GM23338 (cell line): ENCODE measurements at regions not wholly inside any gene's neighbourhood (a gene's known extent, or its start where the extent isn't known, plus 50 kb on each side); places are given as distances from the start of the nearest gene placed in this dataset.

Experiments
- ATAC-seq: fragments of 200-7000 bp; cut with Tn5 transposase; 3 replicates; pipeline ENCODE4 v1.9.1; 2020
- DNase-seq: peaks from one replicate; pipeline ENCODE4 v3.0.0-alpha.2; 2015; ENCODE audit warnings: low spot score
- H2AFZ ChIP-seq: fragments of 200-600 bp; sonication (generic); 2 replicates; pipeline ENCODE4 v1.8.0; 2016; ENCODE audit warnings: antibody characterized with exemption, mild to moderate bottlenecking, moderate library complexity
- H3F3A ChIP-seq: fragments of 200-600 bp; sonication (generic); replicated peaks from 2 replicates; pipeline ENCODE4 v1.8.0; 2017; ENCODE audit warnings: antibody characterized with exemption, mixed run types, low read depth
- H3K27ac ChIP-seq: fragments of 200-600 bp; sonication (generic); 2 replicates; pipeline ENCODE4 v1.6.1; 2016; ENCODE audit warnings: low read depth
- H3K27me3 ChIP-seq: fragments of 200-600 bp; sonication (generic); 2 replicates; pipeline ENCODE4 v1.8.0; 2016; ENCODE audit warnings: mild to moderate bottlenecking, mixed run types, moderate library complexity; ENCODE audit not compliant: insufficient read depth
- H3K36me3 ChIP-seq: fragments of 200-600 bp; sonication (generic); 2 replicates; pipeline ENCODE4 v1.8.0; 2016; ENCODE audit warnings: mild to moderate bottlenecking; ENCODE audit not compliant: insufficient read depth
- H3K4me1 ChIP-seq: fragments of 200-600 bp; sonication (generic); 2 replicates; pipeline ENCODE4 v1.8.0; 2016; ENCODE audit warnings: mild to moderate bottlenecking, moderate library complexity; ENCODE audit not compliant: insufficient read depth
- H3K4me2 ChIP-seq: fragments of 200-600 bp; sonication (generic); 2 replicates; pipeline ENCODE4 v1.7.1; 2017; ENCODE audit warnings: mixed run types
- H3K4me3 ChIP-seq: fragments of 200-600 bp; sonication (generic); 2 replicates; pipeline ENCODE4 v1.6.1; 2016; ENCODE audit warnings: mixed run types
- H3K79me2 ChIP-seq: fragments of 200-600 bp; sonication (generic); replicated peaks from 2 replicates; pipeline ENCODE4 v1.8.0; 2017; ENCODE audit warnings: mild to moderate bottlenecking; ENCODE audit not compliant: insufficient read depth
- H3K9me2 ChIP-seq: fragments of 200-600 bp; sonication (generic); 2 replicates; pipeline ENCODE4 v1.8.0; 2017; ENCODE audit not compliant: insufficient read depth
- H4K20me1 ChIP-seq: fragments of 200-600 bp; sonication (generic); replicated peaks from 2 replicates; pipeline ENCODE4 v1.8.0; 2017; ENCODE audit warnings: mild to moderate bottlenecking; ENCODE audit not compliant: insufficient read depth
- H3K27ac Mint-ChIP-seq: 2 replicates; pipeline ENCODE4 v1.8.0; 2020; ENCODE audit warnings: inconsistent platforms, mild to moderate bottlenecking, moderate library complexity, mixed read lengths
- H3K27me3 Mint-ChIP-seq: 3 replicates; pipeline ENCODE4 v1.8.0; 2022; ENCODE audit warnings: low read depth, mild to moderate bottlenecking, moderate library complexity, mixed read lengths, inconsistent platforms; ENCODE audit not compliant: insufficient read depth, poor library complexity
- H3K36me3 Mint-ChIP-seq: 3 replicates; pipeline ENCODE4 v1.8.0; 2021; ENCODE audit warnings: low read depth, mild to moderate bottlenecking, inconsistent platforms, moderate library complexity, mixed read lengths
- H3K4me1 Mint-ChIP-seq: 3 replicates; pipeline ENCODE4 v1.8.0; 2020; ENCODE audit warnings: mild to moderate bottlenecking, inconsistent platforms, mixed read lengths
- H3K4me3 Mint-ChIP-seq: 3 replicates; pipeline ENCODE4 v1.8.0; 2021; ENCODE audit warnings: moderate library complexity, mild to moderate bottlenecking, inconsistent platforms, mixed read lengths
- H3K9me3 Mint-ChIP-seq: 3 replicates; pipeline ENCODE4 v1.8.0; 2020; ENCODE audit warnings: moderate library complexity, mild to moderate bottlenecking, inconsistent platforms, mixed read lengths
- CREB1 ChIP-seq: fragments of 250-450 bp; sonication (Bioruptor Pico); IDR thresholded peaks from 2 replicates; pipeline ENCODE4 v1.5.0; 2020; ENCODE audit warnings: low read depth, mild to moderate bottlenecking, moderate library complexity
- CTCF ChIP-seq, 2 experiments: fragments of 200-600 bp in 1 of 2; sonication (generic) in 1 of 2; conservative IDR thresholded peaks; 2 replicates each; pipeline versions ENCODE4 v1.5.1 to v1.6.1; 2016 to 2017; ENCODE audit warnings: antibody characterized with exemption in 2 of 2, low read depth in 2 of 2, mild to moderate bottlenecking in 2 of 2, moderate library complexity in 1 of 2
- ETS1 ChIP-seq: IDR thresholded peaks from 2 replicates; pipeline ENCODE4 v1.6.1; 2016; ENCODE audit warnings: antibody characterized with exemption
- EZH2 ChIP-seq: fragments of 200-600 bp; sonication (generic); IDR thresholded peaks from one replicate; pipeline ENCODE4 v1.8.0; 2017; ENCODE audit warnings: antibody characterized with exemption, mild to moderate bottlenecking, low read depth; ENCODE audit not compliant: unreplicated experiment
- EZH2phosphoT487 ChIP-seq: fragments of 200-600 bp; sonication (generic); IDR thresholded peaks from one replicate; pipeline ENCODE4 v1.8.1; 2018; ENCODE audit warnings: antibody characterized with exemption; ENCODE audit not compliant: unreplicated experiment
- JUNB ChIP-seq: IDR thresholded peaks from one replicate; pipeline ENCODE4 v1.6.1; 2016; ENCODE audit warnings: antibody characterized with exemption; ENCODE audit not compliant: unreplicated experiment
- NANOG ChIP-seq: IDR thresholded peaks from 2 replicates; pipeline ENCODE4 v1.6.1; 2016; ENCODE audit warnings: antibody characterized with exemption, borderline replicate concordance
- POLR2AphosphoS5 ChIP-seq: IDR thresholded peaks from 2 replicates; pipeline ENCODE4 v1.6.1; 2016; ENCODE audit warnings: antibody characterized with exemption, low read depth
- REST ChIP-seq: IDR thresholded peaks from one replicate; pipeline ENCODE4 v1.6.1; 2018; ENCODE audit warnings: antibody characterized with exemption; ENCODE audit not compliant: unreplicated experiment
- STAT1 ChIP-seq: IDR thresholded peaks from one replicate; pipeline ENCODE4 v1.6.1; 2016; ENCODE audit warnings: antibody characterized with exemption; ENCODE audit not compliant: unreplicated experiment
- ZNF114 ChIP-seq: fragments of 250-450 bp; sonication (Bioruptor Pico); IDR thresholded peaks from 2 replicates; pipeline ENCODE4 v1.5.0; 2020; ENCODE audit warnings: mild to moderate bottlenecking, moderate library complexity
- ZNF331 ChIP-seq: fragments of 250-450 bp; sonication (Bioruptor Pico); IDR thresholded peaks from 2 replicates; pipeline ENCODE4 v1.5.0; 2020; ENCODE audit warnings: low read depth, mild to moderate bottlenecking, moderate library complexity
- ZNF462 ChIP-seq: fragments of 250-450 bp; sonication (Bioruptor Pico); IDR thresholded peaks from 2 replicates; pipeline ENCODE4 v1.5.0; 2020; ENCODE audit warnings: mild to moderate bottlenecking, moderate library complexity

GRCh38 chr3:140850210-140850955, 91.3 kb upstream of the SLC25A36 start:
- Histone ChIP-seq H3F3A (no peaks in the 10 kb centered on the region), H4K20me1 (no peaks in the 10 kb centered on the region), H3K4me3 (no peak overlapping the region), H3K9me2 (no peaks in the 10 kb centered on the region; the same call in 1 of the 2 replicates), H3K4me2 (no peak overlapping the region), H2AFZ (no peak overlapping the region), H3K27me3 (no peaks in the 10 kb centered on the region), H3K36me3 (no peaks in the 10 kb centered on the region), H3K27ac (no peak overlapping the region), H3K4me1 (no peaks in the 10 kb centered on the region), H3K79me2 (no peaks in the 10 kb centered on the region)
- ATAC-seq (no peak), DNase-seq (no peak)
- no peak overlapping the region for H3K4me3 Mint-ChIP-seq
- H3K36me3 Mint-ChIP-seq, result no peaks in the 10 kb centered on the region
- no peak overlapping the region for H3K27ac Mint-ChIP-seq
- no peaks in the 10 kb centered on the region for H3K27me3 Mint-ChIP-seq
- TF ChIP-seq EZH2phosphoT487, result no peak
- TF ChIP-seq CREB1 (CRISPR knock-in tag), result no peak
- TF ChIP-seq ETS1, result no peak
- TF ChIP-seq REST, result no peak
- TF ChIP-seq STAT1, result no peak
- no peak for TF ChIP-seq JUNB
- no peak for TF ChIP-seq EZH2
- no peak for TF ChIP-seq POLR2AphosphoS5
- TF ChIP-seq NANOG, result no peak
- no peak for TF ChIP-seq ZNF462
- no peak for TF ChIP-seq ZNF114 (CRISPR knock-in tag)
- no peak for TF ChIP-seq CTCF (conservative IDR thresholded peaks at IDR 0.05; ENCODE audit: low read depth in 2 of 2)
- TF ChIP-seq ZNF331 (CRISPR knock-in tag), result no peak
- peaks cover 5% of the 10 kb centered on the region for H3K4me1 Mint-ChIP-seq
- no peaks in the 10 kb centered on the region for H3K9me3 Mint-ChIP-seq
